ENCODE measurements at regions not wholly inside any gene's neighbourhood (a gene's known extent, or its start where the extent isn't known, plus 50 kb on each side); places are given as distances from the start of the nearest gene placed in this dataset.
"Not testable (repeated sequence)": the region's sequence is repeated elsewhere in the genome, so short reads cannot be mapped to it uniquely, and the experiment has no call there.

DNA sequence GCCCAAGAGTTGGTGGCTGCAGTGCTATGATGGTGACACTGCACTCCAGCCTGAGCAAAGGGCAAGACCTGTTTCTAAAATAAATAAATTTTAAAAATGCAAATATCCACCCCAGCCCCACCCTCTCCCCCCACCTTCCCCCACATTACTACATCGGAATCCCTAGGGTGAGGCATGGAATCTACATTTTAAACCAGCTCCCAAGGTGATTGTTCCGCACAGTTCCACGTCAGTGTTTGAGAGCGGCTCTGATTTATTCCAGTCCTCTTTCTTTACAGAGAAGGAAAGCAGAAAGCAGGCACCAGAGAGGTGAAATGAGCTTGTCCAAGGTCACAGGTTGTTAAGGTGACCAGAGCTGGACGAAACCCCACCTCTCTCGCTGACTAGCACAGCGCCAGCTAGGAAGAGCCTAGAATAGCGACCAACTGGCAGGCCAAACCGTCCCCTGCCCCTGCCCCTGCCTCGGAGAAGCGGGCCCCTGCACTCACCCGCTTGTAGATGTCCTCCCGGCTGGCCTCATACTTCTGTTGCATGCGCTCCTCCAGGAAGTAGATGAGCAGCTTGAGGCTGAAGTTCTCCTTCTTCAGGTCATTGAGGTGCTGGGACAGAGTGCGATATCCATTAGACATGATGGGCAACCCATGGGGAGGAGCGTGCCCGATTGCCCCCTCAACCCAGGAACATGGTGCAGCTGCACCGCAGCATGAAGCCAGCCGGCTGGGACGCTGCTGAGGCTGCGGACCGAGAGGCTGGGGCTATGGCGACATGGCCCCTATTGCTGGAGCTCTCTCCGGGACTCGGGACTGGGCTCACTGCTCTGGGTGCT, 103.7 kb upstream of the NBPF26 start:
- DNase-seq, result not testable (repeated sequence)

DNA sequence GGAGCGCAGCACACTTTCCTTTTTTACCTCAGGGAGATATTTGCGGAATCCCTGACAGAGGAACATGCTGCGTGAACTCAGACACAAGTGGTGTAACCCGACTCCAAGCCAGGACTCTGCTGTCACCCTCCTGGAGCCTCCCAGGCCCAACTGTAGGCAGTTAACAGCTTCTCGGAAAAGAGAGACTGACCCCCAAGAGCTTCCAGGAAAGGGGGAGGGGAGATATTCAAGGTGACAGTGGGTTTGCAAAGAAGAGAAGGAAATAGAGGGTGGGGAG, 103.1 kb upstream of the NBPF26 start:
- not testable (repeated sequence) for DNase-seq

DNA sequence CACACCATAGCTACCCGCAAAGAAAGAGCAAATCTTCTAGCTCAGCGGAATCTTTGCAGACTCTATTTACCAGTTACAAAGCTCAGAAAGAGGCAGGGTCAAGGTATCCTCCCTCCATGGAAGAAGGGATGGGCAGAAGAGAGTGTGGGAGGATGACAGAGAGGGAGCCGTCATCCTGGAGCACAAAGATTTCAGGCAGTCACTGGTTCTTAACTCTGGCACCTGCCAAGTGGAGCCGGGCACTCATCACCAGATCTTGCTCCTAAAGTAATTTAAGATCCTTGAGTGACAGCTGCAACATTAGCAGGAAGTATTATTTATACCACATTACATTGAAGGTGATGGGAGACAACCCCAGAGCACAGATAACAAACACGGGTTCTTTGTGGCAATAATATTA, 102.5 kb upstream of the NBPF26 start:
- DNase-seq, result not testable (repeated sequence)

DNA sequence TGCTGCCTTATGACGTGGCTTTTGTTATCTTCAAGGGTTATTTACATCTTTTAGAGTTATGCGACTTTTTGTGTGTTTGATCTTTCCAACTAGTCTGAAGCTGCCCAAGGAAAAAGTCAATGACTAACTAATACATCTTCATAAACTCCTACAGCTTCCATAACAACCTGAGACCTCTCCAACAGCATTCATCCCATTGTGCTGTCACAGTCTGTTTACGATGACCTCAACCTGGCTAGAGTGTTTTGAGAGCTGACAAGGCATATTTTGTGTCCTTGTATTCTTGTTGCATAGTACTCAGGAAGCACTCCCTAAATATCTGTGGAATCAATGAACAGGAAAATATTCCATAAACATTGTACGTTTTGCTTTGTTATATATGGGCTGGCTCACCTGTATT, 100.2 kb upstream of the NBPF26 start:
- not testable (repeated sequence) for DNase-seq

DNA sequence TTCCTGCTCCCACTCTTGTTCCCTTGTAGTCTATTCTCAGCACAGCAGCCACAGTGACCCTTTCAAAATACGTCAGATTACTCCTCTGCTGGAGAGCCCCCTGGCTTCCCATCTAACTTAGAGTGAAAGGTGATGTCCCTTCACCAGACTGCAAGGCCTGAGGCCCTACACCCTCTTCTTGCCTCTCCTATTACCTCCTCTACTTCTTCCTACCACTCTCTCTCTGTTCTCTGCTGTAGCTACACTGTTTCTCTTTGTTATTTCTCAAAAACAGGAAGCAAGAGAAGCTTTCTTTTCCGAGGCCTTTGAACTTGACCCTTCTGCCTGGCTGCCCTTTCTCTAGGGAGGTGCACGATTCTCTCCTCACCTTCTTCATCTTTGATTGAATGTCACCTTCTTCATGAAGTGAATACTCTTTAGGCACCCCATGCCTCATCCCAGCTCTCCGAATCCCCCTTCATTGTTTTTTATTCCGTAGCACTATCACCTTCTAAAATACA, 99.1 kb upstream of the NBPF26 start:
- not testable (repeated sequence) for DNase-seq

DNA sequence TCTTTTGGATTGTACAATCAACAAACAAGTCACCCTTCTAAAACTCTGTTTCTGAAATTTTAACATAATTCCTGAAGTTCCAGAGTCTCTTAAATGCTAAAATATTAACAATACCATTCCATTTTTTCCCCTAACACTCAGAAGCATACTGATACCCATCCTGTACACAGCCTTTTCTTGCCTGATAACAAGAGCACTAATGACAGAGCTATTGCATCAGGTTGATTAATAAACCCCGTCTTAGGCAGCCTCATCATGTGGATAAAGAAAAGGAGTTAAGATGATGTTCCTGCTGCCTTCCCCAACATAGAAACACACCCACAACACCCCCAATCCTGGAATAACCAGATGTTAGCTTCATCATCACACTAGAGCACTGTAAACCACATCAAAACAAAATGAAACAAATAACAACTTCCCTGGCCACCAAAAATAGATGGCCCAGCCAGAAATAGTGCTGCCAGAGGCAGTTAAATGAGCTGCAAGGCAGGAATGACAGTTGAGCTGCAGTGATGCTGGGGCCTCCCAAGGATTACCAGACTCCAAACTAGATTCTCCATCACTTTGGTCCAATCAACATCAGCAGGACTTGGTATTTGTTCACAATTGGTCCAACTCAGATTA, 93.8 kb upstream of the NBPF26 start:
- DNase-seq, result not testable (repeated sequence)

DNA sequence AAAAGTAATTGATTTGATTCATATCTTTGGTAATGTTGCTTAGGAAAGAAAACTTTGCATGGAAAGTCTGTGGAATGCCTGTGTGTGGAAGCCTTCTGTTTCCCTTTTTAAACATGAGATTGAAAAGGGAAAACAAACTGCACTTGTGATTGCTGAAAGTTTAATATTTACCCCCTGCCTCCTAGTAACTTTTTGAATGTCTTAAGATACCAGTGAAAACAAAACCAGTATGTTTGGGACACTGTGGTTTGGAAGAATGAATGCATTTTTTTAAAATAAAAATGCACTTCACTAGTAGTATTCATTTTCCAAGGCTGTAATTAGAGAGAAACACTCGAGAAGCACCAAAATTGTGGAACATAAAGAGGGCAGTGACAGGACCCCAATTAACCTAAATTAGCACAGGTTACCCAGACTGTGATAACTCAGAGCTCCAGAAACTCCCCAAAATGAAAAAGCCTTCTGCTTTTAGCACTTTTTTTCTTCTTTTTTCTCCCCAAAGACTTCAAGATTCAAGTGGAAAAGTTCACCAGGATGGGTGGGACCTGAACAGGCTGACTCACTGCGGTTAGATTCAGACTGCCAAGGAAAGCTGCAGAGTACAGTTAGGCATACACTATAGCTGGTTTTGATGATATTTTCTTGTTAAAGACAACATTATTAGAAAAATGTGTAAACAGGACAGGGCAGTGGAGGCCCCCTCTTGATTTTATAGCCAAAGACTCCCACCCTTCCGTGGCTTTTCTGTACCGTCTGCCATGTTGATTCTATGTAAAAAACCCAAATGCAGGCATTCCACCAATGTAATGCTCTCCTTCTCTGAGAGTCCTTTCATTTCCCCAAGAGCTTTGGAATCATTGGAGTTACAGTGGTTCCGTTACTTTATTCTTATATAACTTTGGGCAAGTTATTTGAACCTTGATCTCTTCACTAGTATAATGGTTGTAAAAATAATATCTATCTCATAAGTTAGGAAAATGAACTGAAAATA, 88.6 kb upstream of the NBPF26 start:
- DNase-seq, result not testable (repeated sequence)

DNA sequence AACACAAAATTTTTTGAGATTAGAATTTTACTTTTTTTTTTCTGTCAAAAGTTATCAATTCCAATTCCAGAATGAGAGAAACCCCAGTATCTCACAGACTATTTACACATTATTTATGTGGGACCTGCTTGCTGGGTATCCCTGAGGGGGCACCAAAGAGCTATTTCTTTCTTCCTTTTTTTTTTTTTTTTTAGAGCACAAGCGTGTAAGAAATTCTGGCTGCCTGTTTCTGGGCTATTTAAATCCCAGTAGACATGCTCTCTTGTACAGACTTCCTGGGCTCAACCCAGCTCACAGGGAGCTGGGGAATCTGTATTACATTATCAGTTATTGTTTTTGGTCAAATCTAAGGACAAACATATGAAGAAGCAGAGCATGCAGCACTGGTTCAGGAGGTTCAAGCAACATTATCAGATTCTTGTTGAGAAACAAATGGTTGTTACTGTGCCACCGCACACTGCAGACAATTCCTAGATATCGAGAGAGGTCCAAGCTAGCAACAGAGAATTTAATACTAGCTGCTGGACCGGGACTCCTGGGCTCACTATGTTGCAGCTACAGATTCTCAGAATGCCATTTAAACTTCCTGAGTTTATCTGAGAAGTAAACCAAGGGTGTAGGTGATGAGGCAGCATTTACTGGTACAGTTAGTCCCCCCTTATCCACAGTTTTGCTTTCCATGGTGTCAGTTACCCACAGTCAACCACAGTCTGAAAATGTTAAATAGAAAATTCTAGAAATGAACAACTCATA, 83.3 kb upstream of the NBPF26 start:
- not testable (repeated sequence) for DNase-seq

DNA sequence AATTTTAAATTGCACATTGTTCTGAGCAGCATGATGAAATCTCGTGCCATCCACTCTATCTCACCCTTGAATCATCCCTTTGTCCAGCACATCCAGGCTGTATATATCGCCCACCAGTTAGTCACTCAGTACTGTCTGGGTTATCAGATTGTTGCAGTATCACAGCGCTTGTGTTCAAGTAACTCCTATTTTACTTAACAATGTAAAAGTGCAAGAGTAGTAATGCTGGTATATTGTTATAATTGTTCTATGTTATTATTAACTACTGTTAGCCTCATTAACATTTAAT, 82.8 kb upstream of the NBPF26 start:
- DNase-seq, result not testable (repeated sequence)

DNA sequence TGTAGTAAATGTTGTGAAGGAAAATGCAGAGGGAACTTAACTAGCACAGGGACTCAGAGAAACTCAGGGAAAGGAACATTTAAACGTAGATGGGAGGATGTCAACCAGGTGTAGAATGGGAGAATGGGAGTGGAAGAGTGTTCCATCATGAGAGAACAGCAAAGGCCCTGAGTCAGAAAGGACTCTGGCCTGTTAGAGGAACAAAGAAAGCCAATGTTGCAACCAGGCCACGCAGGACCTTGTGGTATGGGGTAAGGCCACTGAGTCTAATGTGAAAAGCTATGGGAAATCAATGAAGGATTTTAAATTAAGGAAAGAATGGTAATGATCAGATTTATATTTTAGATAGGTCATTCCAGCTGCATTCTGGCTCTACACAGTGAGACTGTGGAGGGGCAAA, 76.6 kb upstream of the NBPF26 start:
- not testable (repeated sequence) for DNase-seq

DNA sequence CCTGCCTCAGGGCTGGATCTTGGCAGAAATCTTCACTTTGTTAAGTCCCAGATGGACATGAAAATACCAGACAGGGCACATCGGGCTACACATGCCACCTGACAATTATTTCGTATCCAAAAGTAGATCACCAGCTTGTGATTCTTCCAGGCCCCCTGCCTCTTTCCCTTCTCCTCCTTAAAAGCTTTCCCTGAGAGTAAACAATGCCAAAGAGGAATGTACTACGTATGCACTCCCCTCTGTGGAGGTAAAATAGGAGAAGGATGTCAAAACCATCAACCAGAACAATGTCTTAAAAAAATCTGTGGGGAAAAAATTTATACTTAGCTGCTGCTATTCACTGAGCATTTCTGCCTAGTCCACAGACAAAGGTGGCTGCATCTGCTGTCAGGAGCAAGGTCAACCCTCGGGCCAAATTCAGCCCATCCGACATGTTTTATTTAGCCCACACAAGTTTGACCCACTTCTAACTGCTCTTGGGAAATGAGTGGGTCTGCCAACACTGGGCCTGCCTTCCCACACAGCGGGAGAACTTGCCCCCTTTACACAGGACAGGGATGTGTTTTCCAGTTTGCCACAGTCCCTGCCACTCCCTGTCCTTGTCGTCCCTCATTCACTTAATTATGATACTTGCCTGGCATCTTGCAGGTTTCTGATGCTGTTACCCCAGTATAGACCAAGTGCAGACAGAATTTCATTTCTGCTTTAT, 74.7 kb upstream of the NBPF26 start:
- not testable (repeated sequence) for DNase-seq

DNA sequence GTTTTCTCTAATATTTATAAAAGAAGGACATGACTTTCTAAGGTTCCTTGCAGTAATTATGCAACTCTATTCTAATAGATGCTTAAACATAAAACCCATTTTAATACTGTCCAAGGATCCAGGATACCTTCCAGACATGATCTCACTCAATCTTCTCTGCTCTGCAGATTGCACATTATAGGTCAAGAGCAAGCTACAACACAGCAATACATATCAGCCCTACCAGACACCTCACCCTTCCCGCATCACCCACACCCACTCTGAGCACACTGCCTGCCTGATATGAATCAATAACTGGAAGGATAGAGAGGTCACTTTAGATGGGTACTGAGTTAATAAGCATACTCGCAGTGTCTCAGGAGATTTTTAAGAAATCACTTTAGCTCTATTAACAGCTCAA, 74.0 kb upstream of the NBPF26 start:
- not testable (repeated sequence) for DNase-seq

DNA sequence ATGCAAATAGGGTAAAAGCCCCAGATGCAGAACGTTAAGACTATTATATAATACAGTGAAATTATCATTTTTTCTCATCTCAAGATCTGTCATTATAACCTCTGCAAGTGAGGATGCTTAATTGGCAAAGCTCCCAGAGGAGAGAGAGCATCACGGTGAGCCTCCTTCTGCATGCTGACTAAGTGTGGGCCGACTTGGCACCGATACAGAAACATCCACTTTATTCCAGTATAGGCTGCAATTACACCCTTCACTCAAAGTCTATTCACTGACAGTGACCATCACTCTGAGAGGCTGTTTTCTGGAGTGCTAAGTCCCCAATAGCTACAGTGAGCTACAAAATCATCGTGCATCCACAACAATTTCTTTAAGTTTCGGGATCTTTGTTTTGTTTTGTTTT, 69.6 kb upstream of the NBPF26 start:
- DNase-seq, result not testable (repeated sequence)

DNA sequence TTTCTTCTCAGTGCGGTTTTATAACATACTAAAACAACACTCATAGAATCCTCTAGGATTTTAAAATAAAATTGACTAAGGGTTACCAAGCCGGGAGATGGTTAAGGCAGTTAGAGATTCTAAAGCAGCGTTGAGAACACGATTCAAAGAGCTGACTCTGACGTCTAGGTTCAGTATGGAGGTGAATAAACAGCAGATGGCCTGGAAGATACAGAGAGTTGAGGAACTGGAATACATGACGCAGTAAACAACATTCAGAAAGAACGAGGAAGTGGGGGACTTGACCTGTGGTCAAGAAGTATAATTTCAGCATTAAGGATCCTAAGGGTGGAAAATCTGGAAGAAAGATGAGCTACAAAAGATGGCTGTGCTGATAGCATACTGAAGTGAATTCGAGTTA, 68.4 kb upstream of the NBPF26 start:
- not testable (repeated sequence) for DNase-seq

DNA sequence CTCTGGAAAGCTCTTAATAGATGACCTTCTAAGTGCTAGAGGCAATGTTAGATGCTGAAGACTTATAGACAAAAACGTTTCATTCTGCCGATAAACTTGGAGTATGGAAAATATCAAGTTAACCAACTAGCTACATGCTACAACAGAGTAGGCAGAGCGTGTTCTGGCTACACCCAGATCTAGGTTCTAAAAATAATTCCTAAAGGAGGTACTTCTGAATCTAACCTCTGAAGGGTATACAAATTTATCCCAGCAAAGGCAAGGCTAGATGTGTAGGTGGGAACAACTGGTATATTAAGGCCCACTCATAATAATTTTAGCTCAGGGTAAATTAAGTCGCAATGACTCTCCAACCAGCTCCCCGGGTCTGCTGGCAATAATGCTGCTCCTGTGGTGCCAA, 67.6 kb upstream of the NBPF26 start:
- DNase-seq, result not testable (repeated sequence)

DNA sequence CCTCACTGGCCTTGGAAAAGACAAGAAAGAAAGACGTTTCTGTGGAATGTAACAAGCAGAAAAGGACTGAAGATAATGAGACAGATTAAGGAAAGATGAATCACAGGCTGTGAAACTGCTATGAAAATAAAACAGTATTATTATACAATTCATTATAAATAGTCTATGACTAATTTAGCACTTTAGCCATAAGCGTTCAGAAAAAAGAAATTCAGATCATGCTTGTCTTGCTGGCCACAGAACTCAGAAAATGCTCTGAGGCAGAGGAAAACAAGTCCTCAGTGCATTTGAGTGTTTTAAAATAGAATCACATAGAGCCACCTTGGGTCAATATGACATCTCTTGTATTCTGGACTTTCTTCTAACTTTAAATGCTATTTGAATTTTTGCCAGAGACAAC, 65.9 kb upstream of the NBPF26 start:
- DNase-seq, result not testable (repeated sequence)

DNA sequence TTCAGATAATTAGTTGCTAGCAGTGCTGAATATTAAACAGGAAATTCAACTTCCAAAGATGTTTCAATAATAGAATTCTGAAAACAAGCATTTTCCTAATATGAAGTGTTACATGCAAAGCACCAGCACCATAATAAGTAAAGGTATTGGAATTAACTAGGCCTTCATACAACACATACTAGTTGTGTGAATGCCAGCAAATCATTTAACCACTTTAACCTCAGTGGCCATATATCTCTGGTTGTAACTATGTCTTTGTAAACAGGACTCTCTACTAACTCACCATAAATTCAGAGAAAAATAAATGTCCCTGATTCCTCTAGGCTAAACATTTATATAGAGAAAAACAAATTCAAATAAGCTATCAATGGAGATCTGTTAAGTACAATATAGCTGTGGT, 65.1 kb upstream of the NBPF26 start:
- DNase-seq, result not testable (repeated sequence)

DNA sequence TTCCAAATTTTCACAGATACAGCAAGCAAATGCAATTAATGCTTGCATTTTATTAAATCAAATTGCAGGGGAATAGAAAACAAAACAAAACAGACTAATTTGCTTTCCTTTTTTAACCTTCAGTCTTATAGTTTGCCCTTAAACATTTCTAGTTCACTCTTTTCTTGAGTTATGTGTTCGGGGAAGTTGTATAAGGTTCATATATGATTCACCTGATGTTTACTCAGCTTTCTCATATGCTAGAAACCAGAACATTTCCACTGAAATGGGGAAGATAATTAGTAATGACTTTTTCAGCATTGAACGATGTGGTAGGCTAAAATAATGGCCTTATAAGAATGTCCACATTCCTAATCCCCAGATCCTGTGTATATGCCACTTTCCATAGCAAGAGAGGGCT, 64.6 kb upstream of the NBPF26 start:
- DNase-seq, result not testable (repeated sequence)

DNA sequence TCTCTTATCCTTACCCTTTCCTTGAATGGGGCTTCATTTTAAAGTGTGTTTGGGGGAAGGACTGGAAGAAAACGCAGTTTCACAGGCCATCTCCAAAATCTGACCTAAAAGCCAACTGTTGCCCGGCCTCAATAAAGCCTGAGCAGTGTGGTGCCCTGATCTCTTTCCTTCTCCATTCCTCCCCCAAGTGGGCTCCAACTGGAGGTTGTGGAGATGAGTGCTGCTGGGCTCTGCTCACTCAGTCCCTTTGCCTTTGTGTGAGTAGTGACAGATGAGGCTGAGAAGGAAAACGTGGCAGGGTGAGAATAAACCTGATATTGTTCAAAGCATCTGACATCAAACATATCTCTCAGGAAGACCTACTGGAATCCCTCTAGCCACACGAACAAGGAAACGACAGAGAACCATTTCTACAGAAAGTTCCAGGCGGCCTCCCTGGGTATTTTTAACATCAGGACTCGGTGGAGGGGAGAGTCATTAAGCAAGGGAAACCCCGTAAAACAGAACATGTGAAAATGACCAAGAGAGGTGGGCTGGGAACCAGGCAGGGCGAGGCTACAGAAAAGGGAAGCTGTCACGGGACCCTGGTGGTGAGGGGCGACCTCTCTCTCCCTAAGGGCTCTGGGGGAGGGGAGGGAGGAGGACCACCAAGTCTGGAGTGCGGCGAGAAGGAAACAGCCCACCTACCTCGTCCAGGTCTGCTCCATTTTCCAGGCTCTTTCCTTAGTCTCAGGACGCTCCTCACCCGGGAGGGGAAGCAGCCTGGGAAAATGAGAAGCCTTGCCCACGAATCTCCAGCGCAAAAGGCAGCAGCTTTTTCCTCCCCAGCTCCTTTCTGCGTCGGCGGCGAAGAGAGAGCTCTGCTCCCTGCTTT, 59.1 kb upstream of the NBPF26 start:
- not testable (repeated sequence) for DNase-seq

DNA sequence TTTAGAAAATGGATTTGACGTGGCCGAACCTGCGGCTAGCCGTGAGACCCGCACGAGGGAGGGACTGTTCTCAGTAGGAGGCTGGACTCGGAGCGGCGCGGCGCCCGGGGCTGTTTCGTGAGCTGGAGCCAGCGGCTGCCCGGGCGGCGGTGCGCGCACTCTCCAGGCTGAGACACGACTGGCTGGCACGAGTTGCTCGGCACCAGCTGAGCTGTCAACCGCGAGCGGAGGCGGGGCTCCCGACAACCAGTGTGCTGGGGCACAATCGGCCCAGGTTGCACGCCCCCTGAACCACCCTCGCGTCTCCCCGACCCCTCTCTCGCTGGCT, 58.5 kb upstream of the NBPF26 start:
- not testable (repeated sequence) for DNase-seq

DNA sequence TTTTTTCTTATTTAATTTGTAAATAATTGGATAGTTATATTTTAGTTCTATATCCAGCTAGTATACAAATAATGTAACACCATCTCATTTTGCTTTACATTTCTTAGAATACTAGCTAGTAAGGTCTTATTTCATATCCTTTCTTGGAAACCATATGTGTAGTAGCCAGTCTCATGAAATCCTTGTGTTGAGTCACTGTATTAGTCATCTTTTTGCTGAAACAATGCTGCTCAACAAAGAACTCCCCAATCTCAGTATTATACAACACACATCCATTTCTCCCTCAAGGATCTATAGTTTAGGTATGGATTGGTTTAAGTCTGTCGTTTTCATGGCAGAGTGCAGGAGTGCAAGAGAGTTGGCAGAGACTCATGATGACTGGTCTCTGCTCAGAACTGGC, 55.6 kb upstream of the NBPF26 start:
- DNase-seq, result not testable (repeated sequence)

Measured in SHP77 treated with DMSO at 0.1 percent for 48 hours (cell line).